ENCODE measurements at regions not wholly inside any gene's neighbourhood (a gene's known extent, or its start where the extent isn't known, plus 50 kb on each side); places are given as distances from the start of the nearest gene placed in this dataset.

DNA sequence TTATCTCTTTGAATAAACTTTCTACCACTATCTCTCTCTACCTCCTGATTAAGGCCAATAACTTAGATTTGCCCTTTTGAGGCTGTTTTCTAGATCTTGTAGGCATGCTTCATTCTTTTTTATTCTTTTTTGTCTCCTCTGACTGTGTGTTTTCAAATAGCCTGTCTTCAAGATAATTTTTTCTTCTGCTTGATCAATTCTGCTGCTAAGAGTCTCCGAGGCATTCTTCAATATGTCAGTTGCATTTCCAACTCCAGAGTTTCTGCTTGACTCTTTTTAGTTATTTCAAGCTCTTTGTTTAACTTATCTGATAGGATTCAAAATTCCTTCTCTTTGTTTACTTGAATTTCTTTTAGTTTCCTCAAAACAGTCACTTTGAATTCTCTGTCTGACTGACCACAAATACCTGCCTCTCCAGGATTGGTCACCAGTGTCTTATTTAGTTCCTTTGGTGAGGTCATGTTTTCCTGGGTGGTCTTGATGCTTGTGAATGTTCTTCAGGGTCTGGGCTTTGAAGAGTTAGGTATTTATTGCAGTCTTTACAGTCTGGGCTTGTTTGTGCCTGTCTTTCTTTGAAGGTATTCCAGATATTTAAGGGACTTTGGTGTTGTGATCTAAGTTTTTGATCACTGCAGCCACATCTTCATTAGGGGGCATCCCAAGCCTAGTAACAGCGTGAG, 197.3 kb upstream of the STK17B start:
- no peak overlapping the region for H3K4me2 ChIP-seq (ENCODE audit: low read length)
- ChIA-PET CTCF (no interaction called here), POLR2A (no interaction called here), RAD21 (ENCODE audit: low non-redundant PET in 1 of 2, low total read pairs in 2 of 2, uncharacterized antibody in 2 of 2, unreplicated experiment in 2 of 2) (no interaction called here)
- no peaks in the 10 kb centered on the region for H3K36me3 ChIP-seq (ENCODE audit: control insufficient read depth in 1 of 2, insufficient read depth in 2 of 2, low read length in 2 of 2)
- H3K9ac ChIP-seq (ENCODE audit: low read length), result no peak overlapping the region
- H3K27me3 ChIP-seq (ENCODE audit: insufficient read depth, low read length), result no peaks in the 10 kb centered on the region
- no peaks in the 10 kb centered on the region for H3K9me2 ChIP-seq (ENCODE audit: insufficient read depth)
- H3K4me3 ChIP-seq (replicated peaks in 1 of 2; ENCODE audit: low read depth in 1 of 2, low read length in 2 of 2), result no peak overlapping the region
- no peak overlapping the region for H3K27ac ChIP-seq (ENCODE audit: low read depth, low read length)
- DNase-seq (ENCODE audit: low read depth, low spot score), result no peak
- no peaks in the 10 kb centered on the region for H3K4me1 ChIP-seq (ENCODE audit: control insufficient read depth in 1 of 2, insufficient read depth in 2 of 2, low read length in 2 of 2)
- H4K20me1 ChIP-seq (ENCODE audit: insufficient read depth), result no peaks in the 10 kb centered on the region
- BruUV-seq (replicated peaks), result no TSS peak
- no peak for TF ChIP-seq YY1 (IDR thresholded peaks at IDR 0.05; ENCODE audit: extremely low read depth, insufficient replicate concordance, low read depth, low read length)
- no peak for TF ChIP-seq RAD21 (IDR thresholded peaks at IDR 0.05; ENCODE audit: low read depth)
- TF ChIP-seq, protein P1, sequence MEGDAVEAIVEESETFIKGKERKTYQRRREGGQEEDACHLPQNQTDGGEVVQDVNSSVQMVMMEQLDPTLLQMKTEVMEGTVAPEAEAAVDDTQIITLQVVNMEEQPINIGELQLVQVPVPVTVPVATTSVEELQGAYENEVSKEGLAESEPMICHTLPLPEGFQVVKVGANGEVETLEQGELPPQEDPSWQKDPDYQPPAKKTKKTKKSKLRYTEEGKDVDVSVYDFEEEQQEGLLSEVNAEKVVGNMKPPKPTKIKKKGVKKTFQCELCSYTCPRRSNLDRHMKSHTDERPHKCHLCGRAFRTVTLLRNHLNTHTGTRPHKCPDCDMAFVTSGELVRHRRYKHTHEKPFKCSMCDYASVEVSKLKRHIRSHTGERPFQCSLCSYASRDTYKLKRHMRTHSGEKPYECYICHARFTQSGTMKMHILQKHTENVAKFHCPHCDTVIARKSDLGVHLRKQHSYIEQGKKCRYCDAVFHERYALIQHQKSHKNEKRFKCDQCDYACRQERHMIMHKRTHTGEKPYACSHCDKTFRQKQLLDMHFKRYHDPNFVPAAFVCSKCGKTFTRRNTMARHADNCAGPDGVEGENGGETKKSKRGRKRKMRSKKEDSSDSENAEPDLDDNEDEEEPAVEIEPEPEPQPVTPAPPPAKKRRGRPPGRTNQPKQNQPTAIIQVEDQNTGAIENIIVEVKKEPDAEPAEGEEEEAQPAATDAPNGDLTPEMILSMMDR (IDR thresholded peaks at IDR 0.05 in 2 of 3, conservative IDR thresholded peaks at IDR 0.05 in 1 of 3; ENCODE audit: borderline replicate concordance in 1 of 3, insufficient read depth in 1 of 3, low read depth in 2 of 3, low read length in 2 of 3), result no peak
- TF ChIP-seq CBX3 (IDR thresholded peaks at IDR 0.05; ENCODE audit: low read depth), result no peak
- no peak for TF ChIP-seq EGR1 (IDR thresholded peaks at IDR 0.05; ENCODE audit: low read depth)
- no peak for TF ChIP-seq FOSL1 (IDR thresholded peaks at IDR 0.05; ENCODE audit: low read depth)
- TF ChIP-seq SRF (IDR thresholded peaks at IDR 0.05; ENCODE audit: low read depth), result no peak
- no peak for TF ChIP-seq POLR2AphosphoS5 (IDR thresholded peaks at IDR 0.05; ENCODE audit: low read depth, low read length)
- TF ChIP-seq EZH2phosphoT487 (IDR thresholded peaks at IDR 0.05; ENCODE audit: borderline replicate concordance), result no peak
- no peak for TF ChIP-seq POLR2A (IDR thresholded peaks at IDR 0.05; ENCODE audit: borderline replicate concordance, extremely low read depth, insufficient read depth, insufficient read length)
- no peak for TF ChIP-seq CEBPB (IDR thresholded peaks at IDR 0.05; ENCODE audit: low read depth)
- TF ChIP-seq ELF1 (IDR thresholded peaks at IDR 0.05; ENCODE audit: borderline replicate concordance, low read depth), result no peak
- TF ChIP-seq EZH2 (IDR thresholded peaks at IDR 0.05), result no peak
- TF ChIP-seq, protein P2, sequence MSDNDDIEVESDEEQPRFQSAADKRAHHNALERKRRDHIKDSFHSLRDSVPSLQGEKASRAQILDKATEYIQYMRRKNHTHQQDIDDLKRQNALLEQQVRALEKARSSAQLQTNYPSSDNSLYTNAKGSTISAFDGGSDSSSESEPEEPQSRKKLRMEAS (IDR thresholded peaks at IDR 0.05), result no peak
- no peak for TF ChIP-seq SIN3A (IDR thresholded peaks at IDR 0.05; ENCODE audit: low read depth)
- no peak for TF ChIP-seq SP1 (IDR thresholded peaks at IDR 0.05; ENCODE audit: low read depth)
- TF ChIP-seq, protein P3, sequence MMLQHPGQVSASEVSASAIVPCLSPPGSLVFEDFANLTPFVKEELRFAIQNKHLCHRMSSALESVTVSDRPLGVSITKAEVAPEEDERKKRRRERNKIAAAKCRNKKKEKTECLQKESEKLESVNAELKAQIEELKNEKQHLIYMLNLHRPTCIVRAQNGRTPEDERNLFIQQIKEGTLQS (IDR thresholded peaks at IDR 0.05), result no peak
- TF ChIP-seq ZNF274 (IDR thresholded peaks at IDR 0.05; ENCODE audit: low read depth, low read length), result no peak
- TF ChIP-seq TCF7L2 (IDR thresholded peaks at IDR 0.05; ENCODE audit: borderline replicate concordance, extremely low read depth, insufficient read depth, insufficient read length), result no peak
- H3K9me3 ChIP-seq (ENCODE audit: control insufficient read depth in 1 of 2, insufficient read depth in 1 of 2, low read depth in 1 of 2, low read length in 2 of 2), result no peaks in the 10 kb centered on the region
- no peak overlapping the region for H2AFZ ChIP-seq (ENCODE audit: low read depth, low read length, poor library complexity, severe bottlenecking)
- intact Hi-C loops (cut with micrococcal nuclease), result no loop called here
- ATAC-seq, result no peak
- no peaks in the 10 kb centered on the region for H3K79me2 ChIP-seq (ENCODE audit: insufficient read depth, low read length)

All from HCT116 (cell line).